ENCODE measurements at regions not wholly inside any gene's neighbourhood (a gene's known extent, or its start where the extent isn't known, plus 50 kb on each side); places are given as distances from the start of the nearest gene placed in this dataset.
"Not testable (repeated sequence)": the region's sequence is repeated elsewhere in the genome, so short reads cannot be mapped to it uniquely, and the experiment has no call there.

- DNase-seq, result no peak
These were observed 116.4 kb downstream of the NPIPB5 start for GRCh38 chr16:22627043-22627442.

GRCh38 chr16:22628994-22629393 lies 118.3 kb downstream of the NPIPB5 start:
- no peak for DNase-seq

GRCh38 chr16:22630242-22630641 lies 119.6 kb downstream of the NPIPB5 start:
- DNase-seq, result no peak

GRCh38 chr16:22631264-22631663 lies 120.6 kb downstream of the NPIPB5 start:
- DNase-seq, result no peak

- no peak for DNase-seq
These were observed 121.9 kb downstream of the NPIPB5 start for GRCh38 chr16:22632606-22633005.

GRCh38 chr16:22633280-22633679 lies 122.6 kb downstream of the NPIPB5 start:
- no peak for DNase-seq

- no peak for DNase-seq
These were observed 123.1 kb downstream of the NPIPB5 start for GRCh38 chr16:22633799-22634198.

- DNase-seq, result no peak
These were observed 124.3 kb downstream of the NPIPB5 start for GRCh38 chr16:22634954-22635353.

GRCh38 chr16:22635357-22635761 lies 124.7 kb downstream of the NPIPB5 start:
- no peak for DNase-seq

GRCh38 chr16:22635801-22636200 lies 125.1 kb downstream of the NPIPB5 start:
- DNase-seq, result no peak

- DNase-seq, result no peak
These were observed 127.9 kb downstream of the NPIPB5 start for GRCh38 chr16:22638393-22639206.

- no peak for DNase-seq
These were observed 130.5 kb downstream of the NPIPB5 start for GRCh38 chr16:22641131-22641628.

- DNase-seq, result no peak
These were observed 131.9 kb downstream of the NPIPB5 start for GRCh38 chr16:22642416-22643088.

- DNase-seq, result not testable (repeated sequence)
These were observed 132.5 kb downstream of the NPIPB5 start for GRCh38 chr16:22643203-22643602.

- no peak for DNase-seq
These were observed 133.2 kb downstream of the NPIPB5 start for GRCh38 chr16:22643886-22644285.

GRCh38 chr16:22645868-22646267 lies 135.2 kb downstream of the NPIPB5 start:
- DNase-seq, result no peak

GRCh38 chr16:22646948-22647556 lies 136.4 kb downstream of the NPIPB5 start:
- no peak for DNase-seq

GRCh38 chr16:22648141-22648540 lies 137.4 kb downstream of the NPIPB5 start:
- no peak for DNase-seq

- DNase-seq, result no peak
These were observed 138.2 kb downstream of the NPIPB5 start for GRCh38 chr16:22648941-22649340.

GRCh38 chr16:22651111-22651817 lies 140.6 kb downstream of the NPIPB5 start:
- not testable (repeated sequence) for DNase-seq

- no peak for DNase-seq
These were observed 141.8 kb downstream of the NPIPB5 start for GRCh38 chr16:22652463-22652845.

GRCh38 chr16:22653876-22654275 lies 143.2 kb downstream of the NPIPB5 start:
- no peak for DNase-seq

- DNase-seq, result not testable (repeated sequence)
These were observed 145.9 kb downstream of the NPIPB5 start for GRCh38 chr16:22656573-22656972.
